ENCODE measurements at regions not wholly inside any gene's neighbourhood (a gene's known extent, or its start where the extent isn't known, plus 50 kb on each side); places are given as distances from the start of the nearest gene placed in this dataset.

GRCh38 chr11:122340607-122341290 lies 224.7 kb upstream of the BLID start:
- Histone ChIP-seq H3K27ac (ENCODE audit: control insufficient read depth, insufficient read depth, low read length) (no peak overlapping the region), H2AFZ (ENCODE audit: control insufficient read depth, low read length) (no peak overlapping the region), H3K9ac (ENCODE audit: control insufficient read depth, extremely low read depth, insufficient read depth, low read length) (no peak overlapping the region), H3K9me3 (ENCODE audit: control insufficient read depth, low read depth, low read length) (no peaks in the 10 kb centered on the region), H3K36me3 (ENCODE audit: control insufficient read depth in 2 of 2, extremely low read depth in 1 of 2, insufficient read depth in 2 of 2, low read length in 2 of 2) (no peaks in the 10 kb centered on the region), H4K20me1 (ENCODE audit: control insufficient read depth, extremely low read depth, insufficient read depth, low read length) (no peaks in the 10 kb centered on the region), H3K4me1 (ENCODE audit: control insufficient read depth, extremely low read depth, insufficient read depth, low read length) (peaks cover 11% of the 10 kb centered on the region), H3K27me3 (ENCODE audit: control insufficient read depth, extremely low read depth, insufficient read depth, low read length) (no peaks in the 10 kb centered on the region), H3K4me2 (ENCODE audit: control insufficient read depth, extremely low read depth, insufficient read depth, low read depth, low read length) (no peak overlapping the region), H3K4me3 (ENCODE audit: control insufficient read depth in 2 of 3, extremely low read depth in 1 of 3, insufficient read depth in 2 of 3, low read depth in 1 of 3, low read length in 3 of 3) (no peak overlapping the region), H3K9me1 (ENCODE audit: control insufficient read depth, extremely low read depth, insufficient read depth, low read length) (no peaks in the 10 kb centered on the region), H3K79me2 (ENCODE audit: control insufficient read depth, insufficient read depth, low read length) (no peaks in the 10 kb centered on the region)
- dilution Hi-C loops (cut with MboI; ENCODE audit: extremely low pct_ligation_motif_present, low sequenced_read_pairs): no loop called here
- no peak for TF ChIP-seq EZH2 (IDR thresholded peaks at IDR 0.05; ENCODE audit: low read length)
- TF ChIP-seq CTCF (optimal IDR thresholded peaks at IDR 0.05 in 1 of 3, IDR thresholded peaks at IDR 0.05 in 1 of 3, conservative IDR thresholded peaks at IDR 0.05 in 1 of 3; ENCODE audit: extremely low read depth in 1 of 3, insufficient read depth in 2 of 3, low read length in 3 of 3): no peak
- FAIRE-seq: no peak
- no peak for DNase-seq (ENCODE audit: low read depth, low spot score)

GRCh38 chr11:122339436-122340060 lies 223.5 kb upstream of the BLID start:
- Histone ChIP-seq H3K9me1 (ENCODE audit: control insufficient read depth, extremely low read depth, insufficient read depth, low read length) (no peaks in the 10 kb centered on the region), H2AFZ (ENCODE audit: control insufficient read depth, low read length) (no peak overlapping the region), H3K27ac (ENCODE audit: control insufficient read depth, insufficient read depth, low read length) (no peak overlapping the region), H4K20me1 (ENCODE audit: control insufficient read depth, extremely low read depth, insufficient read depth, low read length) (no peaks in the 10 kb centered on the region), H3K4me2 (ENCODE audit: control insufficient read depth, extremely low read depth, insufficient read depth, low read depth, low read length) (no peak overlapping the region), H3K79me2 (ENCODE audit: control insufficient read depth, insufficient read depth, low read length) (no peaks in the 10 kb centered on the region), H3K4me3 (ENCODE audit: control insufficient read depth in 2 of 3, extremely low read depth in 1 of 3, insufficient read depth in 2 of 3, low read depth in 1 of 3, low read length in 3 of 3) (no peak overlapping the region), H3K9me3 (ENCODE audit: control insufficient read depth, low read depth, low read length) (no peaks in the 10 kb centered on the region), H3K9ac (ENCODE audit: control insufficient read depth, extremely low read depth, insufficient read depth, low read length) (no peak overlapping the region), H3K36me3 (ENCODE audit: control insufficient read depth in 2 of 2, extremely low read depth in 1 of 2, insufficient read depth in 2 of 2, low read length in 2 of 2) (no peaks in the 10 kb centered on the region), H3K27me3 (ENCODE audit: control insufficient read depth, extremely low read depth, insufficient read depth, low read length) (no peaks in the 10 kb centered on the region), H3K4me1 (ENCODE audit: control insufficient read depth, extremely low read depth, insufficient read depth, low read length) (peaks cover 9% of the 10 kb centered on the region)
- no peak for TF ChIP-seq CTCF (optimal IDR thresholded peaks at IDR 0.05 in 1 of 3, IDR thresholded peaks at IDR 0.05 in 1 of 3, conservative IDR thresholded peaks at IDR 0.05 in 1 of 3; ENCODE audit: extremely low read depth in 1 of 3, insufficient read depth in 2 of 3, low read length in 3 of 3)
- no peak for TF ChIP-seq EZH2 (IDR thresholded peaks at IDR 0.05; ENCODE audit: low read length)
- DNase-seq (ENCODE audit: low read depth, low spot score): no peak
- FAIRE-seq: no peak
- dilution Hi-C loops (cut with MboI; ENCODE audit: extremely low pct_ligation_motif_present, low sequenced_read_pairs): no loop called here
